ENCODE measurements at regions not wholly inside any gene's neighbourhood (a gene's known extent, or its start where the extent isn't known, plus 50 kb on each side); places are given as distances from the start of the nearest gene placed in this dataset.

DNA sequence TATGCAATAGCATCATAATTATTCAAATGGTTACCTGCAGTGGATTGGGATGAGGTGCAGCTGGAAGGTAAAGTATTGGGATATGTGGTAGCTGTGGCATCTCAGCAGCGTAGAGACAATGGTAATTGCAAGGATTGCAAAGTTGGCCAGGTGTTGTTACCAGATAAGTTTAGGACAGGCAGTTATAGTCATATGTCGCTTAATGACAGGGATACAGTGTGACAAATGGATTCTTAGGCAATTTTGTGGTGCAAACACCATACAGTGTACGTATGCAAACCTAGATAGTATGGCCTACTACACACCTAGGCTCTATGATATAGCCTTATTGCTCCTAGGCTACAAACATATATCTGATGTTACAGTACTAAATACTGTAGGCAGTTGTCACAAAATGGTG is 163.5 kb upstream of the LYZL2 start:
- no peak for DNase-seq

- DNase-seq, result no peak
Measured at GRCh38 chr10:30792025-30792424, 162.5 kb upstream of the LYZL2 start.

- DNase-seq, result no peak
Measured at GRCh38 chr10:30791197-30791611, 161.7 kb upstream of the LYZL2 start.

DNA sequence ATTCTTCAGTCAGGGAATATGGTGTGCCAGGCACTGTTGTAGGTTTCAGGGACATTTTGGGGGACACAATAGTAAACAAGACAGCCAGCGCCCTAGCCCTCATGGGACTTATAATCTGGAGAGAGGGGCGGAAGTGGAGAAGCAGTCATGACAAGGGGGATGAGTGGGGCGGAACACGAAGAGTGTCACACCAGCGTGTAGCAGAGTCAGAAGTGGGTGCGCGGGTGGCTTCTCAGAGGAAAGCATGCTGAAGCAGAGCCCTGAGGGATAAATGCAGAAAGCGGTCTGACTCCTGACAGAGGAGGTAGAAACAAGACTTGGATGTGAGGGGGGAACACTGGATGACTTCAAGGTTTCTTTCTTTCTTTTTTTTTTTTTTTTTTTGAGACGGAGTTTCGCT is 160.3 kb upstream of the LYZL2 start:
- no peak for DNase-seq

- DNase-seq, result no peak
Measured at GRCh38 chr10:30788307-30788706, 158.8 kb upstream of the LYZL2 start.

GRCh38 chr10:30786906-30787305 is 157.4 kb upstream of the LYZL2 start:
- no peak for DNase-seq

- no peak for DNase-seq
Measured at GRCh38 chr10:30786131-30786530, 156.6 kb upstream of the LYZL2 start.

DNA sequence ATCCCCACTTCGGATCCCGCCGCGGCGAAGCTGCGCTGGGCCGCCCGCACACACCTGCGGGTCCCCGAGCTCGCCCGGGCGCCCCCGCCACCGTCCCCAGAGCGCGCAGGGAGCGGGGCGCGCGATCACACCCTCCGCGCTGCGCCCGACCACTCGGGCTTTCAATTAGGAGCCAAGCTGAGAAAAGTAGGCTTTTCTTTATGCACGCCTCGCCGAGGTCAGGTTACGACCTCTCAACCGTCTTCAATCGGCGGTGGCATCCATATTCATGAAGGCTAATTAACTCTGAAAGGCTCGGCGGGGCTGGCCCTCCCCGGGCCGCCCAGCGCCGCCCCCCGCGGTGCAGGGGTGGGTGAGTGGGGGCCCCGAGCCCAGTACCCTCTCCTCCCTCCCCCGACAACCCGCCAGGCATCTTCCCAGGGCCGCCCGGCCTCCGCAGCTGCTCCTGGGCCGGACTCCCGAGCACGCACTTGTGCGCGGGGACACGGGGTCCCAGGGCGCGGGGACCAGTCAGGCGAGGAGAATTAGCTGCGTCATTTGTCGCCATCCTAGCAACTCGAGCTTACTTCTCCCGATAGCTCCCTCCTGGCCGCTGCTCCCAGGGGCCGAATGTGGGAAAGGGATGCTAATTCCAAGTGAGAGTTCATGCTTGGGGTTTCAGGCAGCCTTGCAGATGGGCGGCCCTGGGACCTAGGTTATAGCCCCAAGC is 155.5 kb upstream of the LYZL2 start:
- peak; percentile 21 for DNase-seq

GRCh38 chr10:30784524-30784896 is 155.0 kb upstream of the LYZL2 start:
- no peak for DNase-seq

DNA sequence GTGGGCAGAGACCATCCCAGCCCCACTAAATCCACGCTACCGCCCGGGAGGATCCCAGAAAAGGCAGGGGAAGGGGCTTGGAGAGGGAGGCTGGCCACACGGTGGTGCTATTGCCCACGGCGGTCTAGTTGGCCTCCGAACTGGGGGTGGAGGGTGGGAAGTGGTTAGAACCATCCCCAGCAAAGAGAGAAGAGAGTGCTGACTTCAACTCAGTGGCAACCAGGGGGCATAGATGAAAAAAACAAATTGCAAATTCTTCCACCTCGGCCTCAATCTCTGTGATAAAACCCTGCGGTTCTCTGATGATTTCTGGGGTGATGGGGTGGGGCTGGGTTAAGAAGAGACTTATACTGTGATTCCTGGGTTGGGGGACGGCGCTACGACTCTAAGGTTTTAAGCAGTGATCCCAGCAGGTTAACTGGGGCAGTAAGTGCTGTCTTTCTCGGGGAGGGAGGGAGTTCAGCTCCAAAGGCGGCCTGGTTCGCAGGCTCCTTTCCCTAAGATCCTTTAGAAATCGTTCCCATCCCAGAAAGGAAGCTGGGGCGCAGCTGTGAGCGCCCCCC is 154.5 kb upstream of the LYZL2 start:
- peak; percentile 77 for DNase-seq

- no peak for DNase-seq
Measured at GRCh38 chr10:30782537-30783461, 153.2 kb upstream of the LYZL2 start.

GRCh38 chr10:30782157-30782536 is 152.6 kb upstream of the LYZL2 start:
- DNase-seq, result no peak

DNA sequence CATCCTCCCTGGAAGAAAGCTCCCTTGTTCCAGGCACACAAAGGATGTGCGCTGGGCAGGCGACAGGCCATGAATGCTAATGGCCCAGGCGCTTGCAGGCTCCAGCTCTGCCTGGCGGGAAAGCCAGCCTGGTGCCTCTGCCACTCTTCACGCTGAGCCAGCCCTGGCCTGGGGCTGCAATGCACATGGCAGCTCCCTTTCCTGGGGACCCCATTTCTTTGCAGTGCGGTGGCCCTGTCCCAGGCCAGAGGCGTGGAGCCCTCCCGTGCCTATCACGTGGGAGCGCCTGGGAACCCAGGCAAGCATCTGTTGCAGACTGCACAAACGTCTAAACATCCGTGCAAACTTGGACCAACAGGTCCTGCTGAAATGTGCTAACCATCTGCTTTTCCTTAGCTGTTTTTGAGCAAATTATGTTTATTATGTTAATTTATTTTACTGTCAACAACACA is 152.1 kb upstream of the LYZL2 start:
- no peak for DNase-seq

GRCh38 chr10:30778769-30779168 is 149.2 kb upstream of the LYZL2 start:
- DNase-seq, result no peak

GRCh38 chr10:30775779-30776591 is 146.4 kb upstream of the LYZL2 start:
- DNase-seq, result no peak

- DNase-seq, result no peak
Measured at GRCh38 chr10:30774261-30774660, 144.7 kb upstream of the LYZL2 start.

DNA sequence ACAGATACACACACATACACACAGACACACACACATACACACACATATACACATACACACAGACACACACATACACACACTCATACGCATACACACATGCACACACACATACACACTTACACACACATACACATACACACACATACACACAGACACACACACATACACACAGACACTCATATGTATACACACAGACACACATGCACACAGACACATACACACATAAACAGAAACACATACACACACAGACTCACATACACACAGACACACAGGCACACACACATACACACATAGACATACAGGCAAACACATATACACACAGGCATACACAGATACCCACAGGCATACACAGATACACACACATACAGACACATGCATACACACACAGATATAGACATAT is 143.9 kb upstream of the LYZL2 start:
- DNase-seq, result no peak

- no peak for DNase-seq
Measured at GRCh38 chr10:30770816-30771215, 141.3 kb upstream of the LYZL2 start.

DNA sequence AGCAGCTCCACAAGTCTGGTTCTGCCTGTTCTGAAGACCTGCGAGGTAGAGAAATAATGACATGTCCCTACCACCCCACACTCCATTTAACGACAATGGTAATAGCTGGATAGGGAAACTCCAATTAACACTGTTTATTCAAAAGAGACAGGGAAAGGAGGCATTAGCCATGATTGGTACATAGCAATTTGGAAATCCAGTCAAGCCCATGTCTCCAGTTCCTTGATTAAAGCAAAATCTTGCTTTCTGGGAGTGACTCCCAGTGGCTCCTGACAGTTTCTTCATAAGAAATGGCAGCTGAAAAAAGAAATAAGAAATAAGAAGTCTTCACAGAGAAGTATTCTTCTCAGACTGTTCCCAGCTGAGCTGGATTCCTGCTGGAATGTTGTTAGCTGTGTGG is 140.7 kb upstream of the LYZL2 start:
- DNase-seq, result no peak

DNA sequence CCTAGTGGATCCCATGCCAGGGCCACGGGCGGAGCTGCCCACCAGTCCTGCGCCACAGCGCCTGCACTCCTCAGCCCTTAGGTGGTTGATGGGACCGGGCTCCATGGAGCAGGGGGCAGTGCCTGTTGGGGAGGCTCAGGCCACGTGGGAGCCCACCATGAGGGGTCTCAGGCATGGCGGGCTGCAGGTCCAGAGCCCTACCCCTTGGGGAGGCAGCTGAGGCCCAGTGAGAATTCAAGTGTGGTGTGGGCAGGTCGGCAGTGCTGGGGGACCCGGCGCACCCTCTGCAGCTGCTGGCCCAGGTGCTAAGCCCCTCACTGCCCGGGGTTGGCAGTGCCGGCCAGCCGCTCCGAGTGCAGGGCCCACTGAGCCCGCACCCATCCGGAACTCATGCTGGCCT is 139.8 kb upstream of the LYZL2 start:
- no peak for DNase-seq

GRCh38 chr10:30765616-30766015 is 136.1 kb upstream of the LYZL2 start:
- DNase-seq, result no peak

DNA sequence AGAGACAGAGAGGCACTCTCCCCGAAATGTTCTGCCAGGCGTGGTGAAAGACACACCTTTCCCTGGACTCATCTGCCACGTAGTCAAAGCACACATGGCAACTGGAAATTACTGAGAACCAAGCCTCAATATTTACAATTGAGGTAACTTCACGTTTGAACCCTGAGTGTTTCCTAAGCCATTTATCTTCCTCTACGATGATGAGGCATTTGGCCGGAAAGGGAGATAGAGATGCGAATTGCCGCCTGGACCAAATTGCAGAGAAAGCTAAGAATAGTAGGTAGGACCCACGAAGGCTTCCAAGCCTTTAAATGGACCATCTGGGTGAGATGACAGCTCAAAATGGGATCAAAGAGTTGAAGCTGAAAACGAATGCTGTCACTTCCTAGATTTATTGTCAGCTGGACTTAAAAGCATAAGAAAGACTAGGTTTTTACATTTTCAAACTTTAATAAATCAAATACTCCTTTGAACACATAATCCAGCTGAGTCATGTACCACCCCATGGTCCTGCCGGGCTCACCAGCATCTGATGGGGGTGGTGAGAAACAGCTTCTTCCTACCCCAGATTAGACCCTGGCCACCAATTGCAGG is 135.6 kb upstream of the LYZL2 start:
- no peak for DNase-seq

- DNase-seq, result no peak
Measured at GRCh38 chr10:30763918-30764317, 134.4 kb upstream of the LYZL2 start.
